ENCODE measurements at regions not wholly inside any gene's neighbourhood (a gene's known extent, or its start where the extent isn't known, plus 50 kb on each side); places are given as distances from the start of the nearest gene placed in this dataset.

DNA sequence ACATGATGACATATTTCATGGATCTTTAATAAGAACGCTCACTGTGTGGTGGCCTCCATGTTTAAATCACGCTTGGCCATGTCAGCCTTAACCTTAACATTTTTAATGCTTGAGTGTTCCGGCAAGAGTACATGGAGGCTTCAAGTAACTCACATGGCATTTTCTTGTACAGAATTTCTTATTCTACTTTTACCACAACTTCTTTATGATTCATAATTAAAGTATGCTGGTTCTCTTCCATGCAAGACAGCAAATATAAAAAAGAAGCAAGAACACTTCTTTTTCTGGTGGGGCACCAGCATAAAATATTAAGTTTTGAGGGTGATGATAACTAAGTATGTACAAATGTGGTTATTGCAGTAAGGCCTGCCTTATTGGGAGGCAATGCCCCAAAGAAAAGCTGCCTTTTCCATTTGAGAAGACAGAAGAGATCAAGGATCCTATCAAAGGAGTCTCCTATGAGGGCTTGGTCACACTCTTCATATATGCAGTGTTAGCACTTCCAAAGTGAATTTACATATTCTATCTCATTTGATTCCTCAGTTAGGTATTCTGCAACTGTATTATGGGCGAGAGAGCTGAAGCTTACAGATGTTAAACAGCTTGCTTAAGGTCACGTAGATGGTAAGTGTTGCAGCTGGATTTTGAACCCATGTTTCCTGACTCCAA is 382.7 kb upstream of the MEF2C start:
- H3K9me3 Mint-ChIP-seq (ENCODE audit: unreplicated experiment): no peaks in the 10 kb centered on the region
- Histone ChIP-seq H4K20me1 (ENCODE audit: insufficient read depth, low read length) (no peaks in the 10 kb centered on the region), H3K27ac (ENCODE audit: low read depth, low read length) (peak overlapping the region; percentile 55), H3K36me3 (ENCODE audit: insufficient read depth, low read length) (no peaks in the 10 kb centered on the region), H3K27me3 (ENCODE audit: insufficient read depth, low read length) (no peaks in the 10 kb centered on the region), H3K4me3 (ENCODE audit: insufficient read depth, low read depth, low read length) (no peak overlapping the region), H3K4me1 (ENCODE audit: insufficient read depth, low read length) (peaks cover 11% of the 10 kb centered on the region), H3K9me3 (ENCODE audit: insufficient read depth, low read depth, low read length) (no peaks in the 10 kb centered on the region), H3K79me2 (ENCODE audit: insufficient read depth, low read length) (no peaks in the 10 kb centered on the region), H3K9ac (ENCODE audit: low read length) (peak overlapping the region; percentile 17), H3K4me2 (ENCODE audit: low read length) (peak overlapping the region; percentile 22), H2AFZ (ENCODE audit: low read depth, low read length) (peak overlapping the region; percentile 28)
- DNase-seq (ENCODE audit: low read depth): peak; percentile 91
- peaks cover 25% of the 10 kb centered on the region for H3K4me1 Mint-ChIP-seq (ENCODE audit: low read depth, unreplicated experiment)
- H3K27ac Mint-ChIP-seq (ENCODE audit: unreplicated experiment): peak overlapping the region; percentile 41
- TF ChIP-seq, protein P1, sequence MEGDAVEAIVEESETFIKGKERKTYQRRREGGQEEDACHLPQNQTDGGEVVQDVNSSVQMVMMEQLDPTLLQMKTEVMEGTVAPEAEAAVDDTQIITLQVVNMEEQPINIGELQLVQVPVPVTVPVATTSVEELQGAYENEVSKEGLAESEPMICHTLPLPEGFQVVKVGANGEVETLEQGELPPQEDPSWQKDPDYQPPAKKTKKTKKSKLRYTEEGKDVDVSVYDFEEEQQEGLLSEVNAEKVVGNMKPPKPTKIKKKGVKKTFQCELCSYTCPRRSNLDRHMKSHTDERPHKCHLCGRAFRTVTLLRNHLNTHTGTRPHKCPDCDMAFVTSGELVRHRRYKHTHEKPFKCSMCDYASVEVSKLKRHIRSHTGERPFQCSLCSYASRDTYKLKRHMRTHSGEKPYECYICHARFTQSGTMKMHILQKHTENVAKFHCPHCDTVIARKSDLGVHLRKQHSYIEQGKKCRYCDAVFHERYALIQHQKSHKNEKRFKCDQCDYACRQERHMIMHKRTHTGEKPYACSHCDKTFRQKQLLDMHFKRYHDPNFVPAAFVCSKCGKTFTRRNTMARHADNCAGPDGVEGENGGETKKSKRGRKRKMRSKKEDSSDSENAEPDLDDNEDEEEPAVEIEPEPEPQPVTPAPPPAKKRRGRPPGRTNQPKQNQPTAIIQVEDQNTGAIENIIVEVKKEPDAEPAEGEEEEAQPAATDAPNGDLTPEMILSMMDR (IDR thresholded peaks at IDR 0.05; ENCODE audit: insufficient read depth, low read depth, low read length): no peak
- no peak for TF ChIP-seq EZH2 (IDR thresholded peaks at IDR 0.05; ENCODE audit: insufficient read depth, low read length)
- FAIRE-seq: no peak
- peaks cover 3% of the 10 kb centered on the region for H3K27me3 Mint-ChIP-seq (ENCODE audit: low read depth, unreplicated experiment)
- H3K36me3 Mint-ChIP-seq (ENCODE audit: low read depth, unreplicated experiment): no peaks in the 10 kb centered on the region
- H3K4me3 Mint-ChIP-seq (ENCODE audit: unreplicated experiment): no peak overlapping the region

DNA sequence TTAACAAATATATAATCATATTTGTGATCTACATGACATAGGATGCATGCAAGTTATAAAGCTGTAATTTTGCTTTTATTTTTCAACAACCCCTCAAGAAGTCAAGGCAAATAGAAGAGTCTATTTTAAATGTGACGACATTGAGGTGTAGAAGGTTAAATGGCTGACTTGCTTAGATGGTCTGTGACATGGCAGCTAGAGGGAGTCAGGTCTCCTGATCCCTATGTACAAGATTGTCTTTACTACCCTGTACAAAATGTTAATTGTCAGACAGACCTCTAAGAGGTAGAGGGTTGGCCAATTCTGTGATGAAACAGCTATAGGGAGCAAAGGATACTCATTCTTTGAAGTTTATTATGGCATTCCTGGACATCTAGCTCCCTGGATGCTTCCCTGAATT is 380.9 kb upstream of the MEF2C start:
- Histone ChIP-seq H4K20me1 (ENCODE audit: insufficient read depth, low read length) (no peaks in the 10 kb centered on the region), H3K27ac (ENCODE audit: low read depth, low read length) (no peak overlapping the region), H3K36me3 (ENCODE audit: insufficient read depth, low read length) (no peaks in the 10 kb centered on the region), H3K79me2 (ENCODE audit: insufficient read depth, low read length) (no peaks in the 10 kb centered on the region), H3K9ac (ENCODE audit: low read length) (no peak overlapping the region), H3K27me3 (ENCODE audit: insufficient read depth, low read length) (no peaks in the 10 kb centered on the region), H2AFZ (ENCODE audit: low read depth, low read length) (no peak overlapping the region), H3K4me3 (ENCODE audit: insufficient read depth, low read depth, low read length) (no peak overlapping the region), H3K4me1 (ENCODE audit: insufficient read depth, low read length) (peaks cover 11% of the 10 kb centered on the region), H3K4me2 (ENCODE audit: low read length) (no peak overlapping the region), H3K9me3 (ENCODE audit: insufficient read depth, low read depth, low read length) (no peaks in the 10 kb centered on the region)
- peaks cover 3% of the 10 kb centered on the region for H3K27me3 Mint-ChIP-seq (ENCODE audit: low read depth, unreplicated experiment)
- FAIRE-seq (no peak), DNase-seq (ENCODE audit: low read depth) (no peak)
- no peak overlapping the region for H3K4me3 Mint-ChIP-seq (ENCODE audit: unreplicated experiment)
- H3K27ac Mint-ChIP-seq (ENCODE audit: unreplicated experiment): no peak overlapping the region
- no peaks in the 10 kb centered on the region for H3K36me3 Mint-ChIP-seq (ENCODE audit: low read depth, unreplicated experiment)
- no peak for TF ChIP-seq EZH2 (IDR thresholded peaks at IDR 0.05; ENCODE audit: insufficient read depth, low read length)
- TF ChIP-seq, protein P1 (IDR thresholded peaks at IDR 0.05; ENCODE audit: insufficient read depth, low read depth, low read length): no peak
- H3K9me3 Mint-ChIP-seq (ENCODE audit: unreplicated experiment): no peaks in the 10 kb centered on the region
- peaks cover 25% of the 10 kb centered on the region for H3K4me1 Mint-ChIP-seq (ENCODE audit: low read depth, unreplicated experiment)

DNA sequence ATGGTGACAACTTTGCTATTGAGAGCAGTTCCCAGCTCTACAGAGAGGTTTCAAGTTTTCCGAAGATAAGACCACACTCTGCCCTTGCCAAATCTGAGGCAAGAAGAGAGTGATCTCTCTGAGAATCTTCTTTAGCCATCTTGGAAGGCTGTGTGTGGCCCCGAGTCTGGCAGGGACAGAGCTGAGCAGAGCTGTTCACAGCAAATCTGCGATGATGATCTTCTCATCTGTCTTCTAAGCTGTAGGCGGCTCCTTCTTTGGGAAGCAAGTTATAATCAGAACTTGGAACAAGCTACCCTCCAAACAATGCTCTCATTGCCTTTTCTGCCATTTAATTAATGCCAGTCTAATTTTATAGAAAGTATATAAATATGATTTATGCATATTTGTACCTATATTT is 379.0 kb upstream of the MEF2C start:
- Mint-ChIP-seq H3K36me3 (ENCODE audit: low read depth, unreplicated experiment) (no peaks in the 10 kb centered on the region), H3K27me3 (ENCODE audit: low read depth, unreplicated experiment) (peaks cover 3% of the 10 kb centered on the region), H3K9me3 (ENCODE audit: unreplicated experiment) (no peaks in the 10 kb centered on the region), H3K4me3 (ENCODE audit: unreplicated experiment) (no peak overlapping the region), H3K4me1 (ENCODE audit: low read depth, unreplicated experiment) (peaks cover 17% of the 10 kb centered on the region), H3K27ac (ENCODE audit: unreplicated experiment) (no peak overlapping the region)
- Histone ChIP-seq H3K36me3 (ENCODE audit: insufficient read depth, low read length) (no peaks in the 10 kb centered on the region), H2AFZ (ENCODE audit: low read depth, low read length) (no peak overlapping the region), H3K27me3 (ENCODE audit: insufficient read depth, low read length) (no peaks in the 10 kb centered on the region), H3K9me3 (ENCODE audit: insufficient read depth, low read depth, low read length) (no peaks in the 10 kb centered on the region), H3K4me1 (ENCODE audit: insufficient read depth, low read length) (peaks cover 11% of the 10 kb centered on the region), H3K79me2 (ENCODE audit: insufficient read depth, low read length) (no peaks in the 10 kb centered on the region), H3K4me3 (ENCODE audit: insufficient read depth, low read depth, low read length) (no peak overlapping the region), H3K4me2 (ENCODE audit: low read length) (no peak overlapping the region), H3K27ac (ENCODE audit: low read depth, low read length) (no peak overlapping the region), H4K20me1 (ENCODE audit: insufficient read depth, low read length) (no peaks in the 10 kb centered on the region), H3K9ac (ENCODE audit: low read length) (no peak overlapping the region)
- TF ChIP-seq, protein P1 (IDR thresholded peaks at IDR 0.05; ENCODE audit: insufficient read depth, low read depth, low read length): no peak
- TF ChIP-seq EZH2 (IDR thresholded peaks at IDR 0.05; ENCODE audit: insufficient read depth, low read length): no peak
- FAIRE-seq (no peak), DNase-seq (ENCODE audit: low read depth) (no peak)
